ENCODE measurements at regions not wholly inside any gene's neighbourhood (a gene's known extent, or its start where the extent isn't known, plus 50 kb on each side); places are given as distances from the start of the nearest gene placed in this dataset.

DNA sequence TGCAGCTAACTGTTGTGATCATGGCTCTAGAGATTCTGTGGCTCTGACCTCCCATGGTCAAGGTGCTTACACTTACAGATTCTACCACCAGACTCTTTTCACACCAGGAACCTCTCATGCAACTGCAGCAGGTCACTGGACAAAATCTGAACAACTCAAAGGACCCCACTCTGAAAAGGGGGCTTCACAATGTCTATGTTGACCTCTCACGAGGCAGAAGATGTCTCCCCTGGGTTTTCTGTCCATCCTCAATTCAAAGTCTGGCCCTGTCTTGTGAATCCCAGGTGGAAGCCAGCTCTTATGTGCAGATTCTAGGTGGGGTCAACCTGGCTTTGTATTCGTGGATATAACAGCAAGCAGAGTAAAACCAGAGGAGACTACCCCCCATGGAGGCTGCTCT is 118.6 kb upstream of the ZNF479 start:
- no peak overlapping the region for H3K4me3 ChIP-seq (ENCODE audit: low read depth, low read length)
- no peak overlapping the region for H3K9ac ChIP-seq (ENCODE audit: low read depth, low read length)
- H3K9me3 ChIP-seq (ENCODE audit: control insufficient read depth, insufficient read depth, low read length): peaks cover 63% of the 10 kb centered on the region
- H3K4me1 ChIP-seq (ENCODE audit: control insufficient read depth, insufficient read depth, low read length): no peaks in the 10 kb centered on the region
- H3K27ac ChIP-seq (ENCODE audit: low read depth, low read length): no peak overlapping the region
- H3K36me3 ChIP-seq (ENCODE audit: control insufficient read depth, insufficient read depth, low read length): no peaks in the 10 kb centered on the region
- H3K27me3 ChIP-seq (ENCODE audit: control insufficient read depth, insufficient read depth, low read length): no peaks in the 10 kb centered on the region

DNA sequence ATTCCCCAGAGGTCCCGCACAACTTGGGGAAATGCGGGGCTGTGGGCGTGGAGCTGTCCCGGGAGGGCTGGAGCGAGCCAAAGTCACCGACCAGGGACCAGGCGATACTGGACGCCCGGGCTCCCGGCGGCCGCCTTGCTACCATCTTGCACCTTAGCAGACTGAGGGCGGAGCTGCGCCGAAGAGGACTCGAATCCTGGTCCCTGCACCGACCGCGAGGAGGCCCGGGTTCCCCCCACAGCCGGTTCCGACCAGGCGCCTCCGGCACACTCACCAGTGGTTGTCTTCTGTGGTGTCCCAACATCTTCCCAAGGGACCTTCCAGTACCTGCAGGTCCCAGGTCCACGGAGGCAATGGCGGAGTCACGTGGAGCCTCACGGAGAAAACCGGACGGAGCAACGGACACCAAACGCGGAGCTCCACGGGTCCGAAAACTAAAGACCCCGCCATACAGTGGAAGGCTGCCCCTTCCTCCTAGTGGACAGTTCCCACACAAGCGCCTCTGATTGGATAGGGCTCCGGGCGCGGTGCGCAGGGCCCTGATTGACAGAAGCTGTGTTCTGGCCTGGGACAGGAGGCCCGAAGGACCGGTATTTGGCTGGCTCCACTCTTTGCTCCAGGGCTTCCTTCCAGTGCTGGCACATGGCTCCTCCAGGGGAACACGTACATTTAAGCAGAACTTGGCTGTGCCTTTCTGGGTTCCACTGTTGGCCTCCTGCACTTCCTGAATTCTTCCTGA is 124.6 kb upstream of the ZNF479 start:
- Histone ChIP-seq H3K4me3 (ENCODE audit: low read depth, low read length) (no peak overlapping the region), H3K9me3 (ENCODE audit: control insufficient read depth, insufficient read depth, low read length) (peaks cover 72% of the 10 kb centered on the region), H3K36me3 (ENCODE audit: control insufficient read depth, insufficient read depth, low read length) (no peaks in the 10 kb centered on the region), H3K9ac (ENCODE audit: low read depth, low read length) (no peak overlapping the region), H3K27me3 (ENCODE audit: control insufficient read depth, insufficient read depth, low read length) (no peaks in the 10 kb centered on the region), H3K4me1 (ENCODE audit: control insufficient read depth, insufficient read depth, low read length) (no peaks in the 10 kb centered on the region), H3K27ac (ENCODE audit: low read depth, low read length) (no peak overlapping the region)

DNA sequence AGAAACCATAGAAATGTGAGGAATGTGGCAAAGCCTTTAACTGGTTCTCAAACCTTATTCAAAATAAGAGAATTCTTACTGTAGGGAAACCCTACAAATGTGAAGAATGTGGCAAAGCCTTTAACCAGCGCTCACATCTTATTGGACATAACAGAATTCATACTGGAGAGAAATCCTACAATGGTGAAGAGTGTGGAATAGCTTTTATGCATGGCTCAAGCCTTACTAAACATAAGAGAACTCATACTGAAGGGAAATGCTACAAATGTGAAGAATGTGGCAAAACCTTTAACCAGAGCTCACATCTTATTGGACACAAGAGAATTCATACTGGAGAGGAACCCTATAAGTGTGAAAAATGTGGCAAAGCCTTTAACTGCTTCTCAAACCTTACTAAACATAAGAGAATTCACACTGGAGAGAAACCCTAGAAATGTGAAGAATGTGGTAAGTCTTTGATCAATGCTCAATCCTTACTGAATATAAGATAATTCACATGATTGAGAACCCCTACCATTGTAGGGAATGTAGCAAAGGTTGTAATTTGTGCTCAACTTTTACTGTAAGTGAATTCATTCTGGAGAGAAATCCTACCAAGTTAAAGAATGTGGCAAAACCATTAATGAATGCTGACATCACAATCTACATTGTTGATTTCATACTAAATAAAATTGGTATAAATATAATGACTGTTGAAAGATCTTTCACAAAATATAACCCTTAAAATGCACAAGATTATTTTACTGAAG is 142.5 kb upstream of the ZNF479 start:
- H3K4me1 ChIP-seq (ENCODE audit: control insufficient read depth, insufficient read depth, low read length): no peaks in the 10 kb centered on the region
- H3K27ac ChIP-seq (ENCODE audit: low read depth, low read length): no peak overlapping the region
- H3K9me3 ChIP-seq (ENCODE audit: control insufficient read depth, insufficient read depth, low read length): peaks cover 89% of the 10 kb centered on the region
- no peak overlapping the region for H3K9ac ChIP-seq (ENCODE audit: low read depth, low read length)
- no peaks in the 10 kb centered on the region for H3K36me3 ChIP-seq (ENCODE audit: control insufficient read depth, insufficient read depth, low read length)
- no peaks in the 10 kb centered on the region for H3K27me3 ChIP-seq (ENCODE audit: control insufficient read depth, insufficient read depth, low read length)
- H3K4me3 ChIP-seq (ENCODE audit: low read depth, low read length): no peak overlapping the region

DNA sequence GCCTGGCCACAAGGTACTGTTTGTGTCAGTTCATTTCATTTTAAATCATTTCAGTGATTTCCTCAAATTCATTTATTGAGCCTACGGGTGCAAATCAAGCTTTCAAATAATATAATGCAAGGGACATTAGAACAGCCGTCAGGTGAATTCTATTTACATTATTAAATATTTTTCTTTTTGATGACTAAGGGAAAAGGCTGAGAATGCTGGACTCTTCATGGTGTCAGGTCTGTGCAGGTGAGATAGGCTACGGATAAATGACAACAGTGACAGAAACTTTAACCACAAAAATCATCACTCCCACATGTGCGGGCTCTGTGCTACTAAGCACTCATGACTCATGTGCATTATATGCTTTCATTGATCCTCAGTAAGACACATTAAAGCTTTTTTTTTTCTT is 149.2 kb upstream of the ZNF716 start:
- Histone ChIP-seq H3K27me3 (ENCODE audit: control insufficient read depth, insufficient read depth, low read length) (no peaks in the 10 kb centered on the region), H3K9ac (ENCODE audit: low read depth, low read length) (no peak overlapping the region), H3K36me3 (ENCODE audit: control insufficient read depth, insufficient read depth, low read length) (no peaks in the 10 kb centered on the region), H3K9me3 (ENCODE audit: control insufficient read depth, insufficient read depth, low read length) (peaks cover 69% of the 10 kb centered on the region), H3K4me1 (ENCODE audit: control insufficient read depth, insufficient read depth, low read length) (no peaks in the 10 kb centered on the region), H3K27ac (ENCODE audit: low read depth, low read length) (no peak overlapping the region), H3K4me3 (ENCODE audit: low read depth, low read length) (no peak overlapping the region)

DNA sequence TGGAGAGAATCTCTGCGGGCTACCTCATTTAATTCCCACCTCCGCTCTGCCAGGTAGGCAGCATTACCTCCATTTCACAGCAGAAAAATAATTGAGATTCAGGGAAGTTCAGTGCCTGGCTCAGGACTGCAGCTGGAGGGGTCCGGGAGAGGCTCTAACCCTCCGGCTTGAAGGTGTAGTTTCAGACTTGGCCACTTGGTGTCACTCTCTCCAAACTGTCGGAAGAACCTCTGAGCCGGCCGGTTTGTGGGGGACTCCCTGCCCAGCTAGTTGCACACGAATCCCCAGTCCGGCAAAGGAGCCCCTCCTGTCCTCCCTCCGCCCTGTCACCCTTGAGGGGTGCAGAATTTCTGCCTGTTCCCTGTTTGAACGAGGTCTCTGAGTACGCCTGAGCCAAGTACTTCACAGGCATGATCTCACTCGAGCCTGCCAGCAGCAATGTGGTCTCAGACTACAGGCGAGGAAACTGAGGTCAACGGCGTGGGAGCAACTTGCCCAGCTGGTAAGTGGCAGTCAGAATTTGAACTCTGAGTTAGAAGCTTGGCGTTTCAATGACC is 144.7 kb upstream of the ZNF716 start:
- Histone ChIP-seq H3K4me3 (ENCODE audit: low read depth, low read length) (no peak overlapping the region), H3K4me1 (ENCODE audit: control insufficient read depth, insufficient read depth, low read length) (no peaks in the 10 kb centered on the region), H3K9ac (ENCODE audit: low read depth, low read length) (no peak overlapping the region), H3K27me3 (ENCODE audit: control insufficient read depth, insufficient read depth, low read length) (no peaks in the 10 kb centered on the region), H3K27ac (ENCODE audit: low read depth, low read length) (no peak overlapping the region), H3K9me3 (ENCODE audit: control insufficient read depth, insufficient read depth, low read length) (peaks cover 75% of the 10 kb centered on the region), H3K36me3 (ENCODE audit: control insufficient read depth, insufficient read depth, low read length) (no peaks in the 10 kb centered on the region)

DNA sequence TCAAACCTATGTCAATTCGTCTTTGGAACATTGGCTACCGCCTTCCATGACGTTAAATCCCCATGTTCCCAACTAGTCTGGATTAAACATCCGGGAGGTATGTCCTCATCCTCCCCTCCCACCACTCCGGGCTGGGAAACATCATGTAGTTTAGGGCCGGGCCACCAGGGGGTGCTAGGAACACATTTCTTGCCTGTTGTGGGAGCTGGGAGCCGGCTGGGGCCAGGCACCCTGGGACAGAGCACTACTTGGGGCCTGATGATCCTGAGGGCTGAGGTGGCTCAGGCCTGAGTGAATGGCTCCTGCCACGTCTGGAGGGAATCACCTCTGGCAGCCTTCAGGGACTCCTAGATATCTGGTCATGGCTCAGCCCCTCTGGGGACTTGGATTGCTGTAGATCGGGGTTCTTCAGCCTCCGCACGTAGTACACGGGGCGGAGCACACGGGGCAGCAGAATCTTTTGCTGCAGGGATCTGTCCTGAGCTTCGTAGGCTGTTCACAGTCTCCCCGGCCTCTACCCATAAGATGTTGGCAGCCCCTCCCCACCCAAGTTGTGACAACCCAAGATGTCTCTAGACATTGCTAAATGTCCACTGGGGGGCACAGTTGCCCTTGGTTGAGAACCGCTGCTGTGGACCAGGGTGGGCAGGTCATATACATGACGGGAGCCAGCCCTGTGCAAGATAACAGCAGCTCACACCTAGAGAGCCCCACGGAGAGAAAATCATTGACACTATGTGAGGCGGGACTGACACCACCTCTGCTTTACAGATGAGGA is 141.2 kb upstream of the ZNF716 start:
- Histone ChIP-seq H3K27ac (ENCODE audit: low read depth, low read length) (no peak overlapping the region), H3K4me3 (ENCODE audit: low read depth, low read length) (peak overlapping the region; percentile 15; the same call in 1 of the 2 replicates), H3K36me3 (ENCODE audit: control insufficient read depth, insufficient read depth, low read length) (no peaks in the 10 kb centered on the region), H3K4me1 (ENCODE audit: control insufficient read depth, insufficient read depth, low read length) (no peaks in the 10 kb centered on the region), H3K27me3 (ENCODE audit: control insufficient read depth, insufficient read depth, low read length) (no peaks in the 10 kb centered on the region), H3K9me3 (ENCODE audit: control insufficient read depth, insufficient read depth, low read length) (peaks cover 83% of the 10 kb centered on the region), H3K9ac (ENCODE audit: low read depth, low read length) (no peak overlapping the region)

DNA sequence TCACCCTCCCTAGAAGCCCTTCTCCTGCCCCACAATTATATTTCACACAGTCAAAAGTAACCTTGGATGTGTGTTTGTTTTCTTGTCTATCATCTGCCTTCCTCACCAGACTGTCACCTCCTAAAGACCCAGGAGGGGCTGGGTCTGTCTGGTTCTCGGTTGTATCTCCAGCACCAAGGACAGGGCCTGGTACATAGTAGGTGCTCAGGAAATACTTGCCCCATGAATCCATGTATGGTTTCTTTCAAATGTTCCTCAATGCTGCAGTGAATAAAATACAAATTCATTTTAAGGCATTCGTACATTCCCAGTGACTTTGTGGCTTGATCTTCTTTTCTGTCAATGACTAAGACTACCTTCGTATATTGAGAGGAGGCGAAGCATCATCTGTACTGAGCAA is 122.9 kb upstream of the ZNF716 start:
- no peaks in the 10 kb centered on the region for H3K4me1 ChIP-seq (ENCODE audit: control insufficient read depth, insufficient read depth, low read length)
- no peak overlapping the region for H3K27ac ChIP-seq (ENCODE audit: low read depth, low read length)
- H3K9me3 ChIP-seq (ENCODE audit: control insufficient read depth, insufficient read depth, low read length): peaks cover 88% of the 10 kb centered on the region
- H3K36me3 ChIP-seq (ENCODE audit: control insufficient read depth, insufficient read depth, low read length): no peaks in the 10 kb centered on the region
- H3K9ac ChIP-seq (ENCODE audit: low read depth, low read length): no peak overlapping the region
- no peak overlapping the region for H3K4me3 ChIP-seq (ENCODE audit: low read depth, low read length)
- no peaks in the 10 kb centered on the region for H3K27me3 ChIP-seq (ENCODE audit: control insufficient read depth, insufficient read depth, low read length)

DNA sequence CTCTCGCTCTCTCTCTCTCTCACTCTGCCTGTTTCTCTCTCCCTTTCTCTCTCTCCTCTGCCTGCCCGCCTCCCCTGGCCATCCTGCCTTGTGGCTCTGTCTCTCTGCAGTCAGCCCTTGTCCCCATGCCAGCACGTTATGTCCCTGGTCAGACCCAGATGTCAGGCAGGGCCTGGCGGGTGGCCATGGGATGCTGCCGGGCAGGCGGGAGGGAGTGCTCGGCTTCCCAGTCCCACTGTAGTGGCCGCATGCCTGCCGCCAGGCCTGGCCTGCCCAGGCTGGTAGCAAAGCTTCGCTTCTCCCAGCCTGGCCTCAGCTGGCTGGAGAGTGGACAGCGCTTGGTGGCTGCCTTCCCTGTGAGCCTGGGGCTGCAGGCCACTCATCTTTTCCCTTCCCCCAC is 121.5 kb upstream of the ZNF716 start:
- Histone ChIP-seq H3K4me1 (ENCODE audit: control insufficient read depth, insufficient read depth, low read length) (no peaks in the 10 kb centered on the region), H3K9ac (ENCODE audit: low read depth, low read length) (no peak overlapping the region), H3K27ac (ENCODE audit: low read depth, low read length) (no peak overlapping the region), H3K36me3 (ENCODE audit: control insufficient read depth, insufficient read depth, low read length) (no peaks in the 10 kb centered on the region), H3K9me3 (ENCODE audit: control insufficient read depth, insufficient read depth, low read length) (peaks cover 89% of the 10 kb centered on the region), H3K27me3 (ENCODE audit: control insufficient read depth, insufficient read depth, low read length) (no peaks in the 10 kb centered on the region), H3K4me3 (ENCODE audit: low read depth, low read length) (no peak overlapping the region)

DNA sequence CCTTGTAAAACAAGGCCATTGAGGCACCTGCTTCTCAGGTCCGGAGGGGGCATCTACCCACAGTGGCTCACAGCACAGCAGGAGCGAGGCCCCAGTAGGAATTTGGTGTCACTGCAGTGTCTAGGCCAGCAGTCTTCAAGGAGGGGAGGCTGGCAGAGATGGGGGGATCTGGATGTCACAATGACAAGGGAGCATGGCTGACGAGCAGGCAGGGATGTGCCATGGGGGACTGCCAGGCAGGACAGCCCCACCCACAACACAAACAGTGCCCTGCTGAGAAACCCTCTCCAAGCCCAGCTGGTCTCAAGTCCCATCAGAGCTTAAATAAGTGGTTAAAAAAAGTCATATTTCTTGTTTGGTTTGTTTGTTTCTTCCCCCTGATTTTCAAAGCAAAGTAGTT is 121.0 kb upstream of the ZNF716 start:
- Histone ChIP-seq H3K9me3 (ENCODE audit: control insufficient read depth, insufficient read depth, low read length) (peaks cover 91% of the 10 kb centered on the region), H3K27me3 (ENCODE audit: control insufficient read depth, insufficient read depth, low read length) (no peaks in the 10 kb centered on the region), H3K4me1 (ENCODE audit: control insufficient read depth, insufficient read depth, low read length) (no peaks in the 10 kb centered on the region), H3K4me3 (ENCODE audit: low read depth, low read length) (no peak overlapping the region), H3K36me3 (ENCODE audit: control insufficient read depth, insufficient read depth, low read length) (no peaks in the 10 kb centered on the region), H3K9ac (ENCODE audit: low read depth, low read length) (no peak overlapping the region), H3K27ac (ENCODE audit: low read depth, low read length) (no peak overlapping the region)

DNA sequence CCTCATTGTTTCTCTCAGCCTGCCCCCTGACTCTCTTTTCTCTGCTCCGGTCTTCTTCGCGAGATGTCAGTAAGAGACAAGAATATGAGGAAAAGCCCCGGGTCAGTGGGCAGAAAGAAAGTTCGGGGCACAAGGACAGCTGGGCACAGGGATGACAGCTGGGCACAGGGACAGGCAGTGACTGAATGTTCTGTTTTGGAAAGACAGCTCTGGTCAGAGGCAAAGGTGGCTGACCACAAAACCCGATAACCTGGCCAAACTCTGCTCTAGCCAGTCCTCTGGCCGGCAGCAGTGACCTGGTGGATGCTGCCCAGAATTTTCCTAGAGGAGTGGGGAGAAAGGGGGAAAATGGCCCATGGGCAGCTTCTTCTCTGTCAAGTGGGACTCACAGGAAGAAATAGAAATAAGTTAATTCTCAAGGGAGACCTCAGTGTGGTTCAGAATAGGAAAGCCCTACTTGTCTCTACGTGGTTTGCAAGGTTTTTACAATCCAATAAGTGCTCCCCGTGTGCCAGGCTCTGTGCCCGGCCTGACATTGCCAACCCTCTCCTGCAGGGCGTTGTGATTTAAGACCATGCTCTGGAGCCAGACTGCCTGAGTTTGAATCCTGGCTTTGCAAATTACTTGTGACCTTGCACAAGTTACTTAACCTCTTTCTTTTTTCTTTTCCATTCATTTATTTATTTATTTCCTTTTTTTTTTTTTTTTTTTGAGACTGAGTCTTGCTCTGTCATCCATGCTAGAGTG is 110.6 kb upstream of the ZNF716 start:
- peaks cover 95% of the 10 kb centered on the region for H3K9me3 ChIP-seq (ENCODE audit: control insufficient read depth, insufficient read depth, low read length)
- no peaks in the 10 kb centered on the region for H3K36me3 ChIP-seq (ENCODE audit: control insufficient read depth, insufficient read depth, low read length)
- H3K4me3 ChIP-seq (ENCODE audit: low read depth, low read length): no peak overlapping the region
- H3K9ac ChIP-seq (ENCODE audit: low read depth, low read length): no peak overlapping the region
- H3K27ac ChIP-seq (ENCODE audit: low read depth, low read length): no peak overlapping the region
- no peaks in the 10 kb centered on the region for H3K27me3 ChIP-seq (ENCODE audit: control insufficient read depth, insufficient read depth, low read length)
- H3K4me1 ChIP-seq (ENCODE audit: control insufficient read depth, insufficient read depth, low read length): no peaks in the 10 kb centered on the region
